GM18873 (cell line): ENCODE measurements at regions not wholly inside any gene's neighbourhood (a gene's known extent, or its start where the extent isn't known, plus 50 kb on each side); places are given as distances from the start of the nearest gene placed in this dataset.
"Not testable (repeated sequence)": the region's sequence is repeated elsewhere in the genome, so short reads cannot be mapped to it uniquely, and the experiment has no call there.

Source experiments
- ATAC-seq: cut with Tn5 transposase; IDR thresholded peaks from one replicate; pipeline ENCODE4 v1.9.1; 2021; ENCODE audit warnings: mild to moderate bottlenecking, moderate library complexity, moderate number of reproducible peaks; ENCODE audit not compliant: unreplicated experiment, low FRiP score

GRCh38 chr13:104937881-104938280 is 1597.6 kb downstream of the EFNB2 start:
- ATAC-seq, result no peak

DNA sequence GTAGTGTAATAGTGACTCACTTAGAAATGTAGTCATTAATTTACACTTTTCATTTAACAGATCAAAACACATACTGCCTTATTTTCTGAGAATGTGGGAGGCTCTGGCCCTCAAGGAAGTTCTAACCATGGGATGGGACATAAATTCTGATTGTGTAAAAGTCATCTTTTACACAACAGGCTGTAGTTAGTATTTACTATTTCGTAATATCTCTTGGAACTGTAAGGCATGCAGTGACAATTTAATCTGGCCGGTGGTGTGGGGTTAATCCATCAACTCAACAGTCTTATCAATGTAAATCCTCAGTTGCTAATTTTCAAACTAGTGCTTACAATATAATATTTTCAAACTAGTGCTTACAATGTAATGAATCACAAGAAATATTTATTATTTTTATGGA is 1599.2 kb downstream of the EFNB2 start:
- no peak for ATAC-seq

- not testable (repeated sequence) for ATAC-seq
These were observed 1614.9 kb downstream of the EFNB2 start for GRCh38 chr13:104920513-104920912.

- ATAC-seq, result no peak
These were observed 1615.4 kb downstream of the EFNB2 start for GRCh38 chr13:104920091-104920490.

DNA sequence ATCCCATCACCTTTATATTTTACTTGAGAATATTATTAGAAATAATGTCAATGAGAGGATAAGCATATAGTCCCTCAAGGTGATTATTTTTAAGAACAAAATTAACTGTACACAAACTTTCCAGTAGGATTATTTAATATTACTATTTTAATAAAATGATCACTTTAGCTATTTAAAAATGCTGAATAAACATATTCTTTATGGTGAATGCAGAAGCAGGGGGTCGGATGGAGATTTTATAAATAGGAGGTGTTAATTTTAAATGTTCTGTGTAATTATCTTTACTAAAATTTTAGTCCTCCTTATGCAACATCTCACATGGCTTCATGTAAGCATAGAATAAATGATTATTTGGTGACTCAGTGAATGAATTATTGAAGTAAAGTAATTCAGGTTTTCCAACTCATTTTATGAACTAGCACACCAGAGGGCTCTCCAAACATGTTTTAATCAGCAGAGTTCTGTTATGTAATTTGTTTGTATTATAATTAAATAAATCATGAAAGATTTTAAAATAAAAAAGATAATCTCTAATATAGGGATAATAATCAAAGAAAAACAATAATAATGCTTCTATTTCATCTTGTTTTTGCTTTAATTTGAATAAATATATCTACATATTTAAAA is 1635.2 kb downstream of the EFNB2 start:
- ATAC-seq, result no peak

DNA sequence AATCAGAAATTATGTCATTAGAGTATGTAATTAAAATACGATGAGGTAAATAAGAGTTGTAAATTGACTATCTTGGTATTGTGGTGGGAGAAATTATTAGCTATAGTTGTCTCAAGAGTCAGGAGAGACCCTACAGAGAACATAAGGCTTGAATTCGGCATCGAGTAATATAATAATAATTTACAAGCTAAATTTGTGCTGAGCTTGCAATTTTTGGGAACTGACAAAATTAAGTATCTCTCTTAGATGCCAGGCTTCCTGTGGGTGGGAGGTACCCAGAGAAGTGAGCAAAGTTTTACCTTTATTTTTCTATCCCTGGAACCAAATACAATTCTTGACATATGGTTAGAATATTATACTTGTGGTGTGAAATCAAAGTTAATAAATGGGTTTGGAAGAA is 1637.0 kb downstream of the EFNB2 start:
- ATAC-seq, result no peak

- ATAC-seq, result no peak
These were observed 1639.9 kb downstream of the EFNB2 start for GRCh38 chr13:104895521-104895920.

- no peak for ATAC-seq
These were observed 1660.3 kb downstream of the EFNB2 start for GRCh38 chr13:104875038-104875754.

GRCh38 chr13:104872153-104872552 is 1663.3 kb downstream of the EFNB2 start:
- no peak for ATAC-seq

- ATAC-seq, result no peak
These were observed 1664.0 kb downstream of the EFNB2 start for GRCh38 chr13:104871456-104871855.

- no peak for ATAC-seq
These were observed 1666.0 kb downstream of the EFNB2 start for GRCh38 chr13:104869501-104869900.

DNA sequence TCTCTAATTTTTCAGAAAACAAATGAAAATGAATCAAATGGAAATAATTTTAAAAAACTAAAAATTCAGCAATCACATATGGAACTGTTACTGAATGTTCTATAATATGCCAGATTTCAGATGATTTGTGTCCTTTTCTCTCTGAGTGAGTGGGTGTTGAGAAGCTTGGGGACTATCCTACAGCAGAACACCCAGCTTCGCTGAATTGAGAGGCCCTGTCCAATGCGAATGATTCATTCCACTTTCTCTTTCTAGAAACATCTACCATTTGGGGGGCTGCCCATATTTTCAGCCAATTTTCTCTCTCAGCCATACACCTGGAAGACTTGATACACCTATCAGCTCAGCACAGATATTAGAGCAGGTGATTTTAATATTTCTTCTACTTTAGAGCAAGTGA is 1666.7 kb downstream of the EFNB2 start:
- no peak for ATAC-seq

GRCh38 chr13:104855581-104855980 is 1679.9 kb downstream of the EFNB2 start:
- ATAC-seq, result no peak

- no peak for ATAC-seq
These were observed 1680.8 kb downstream of the EFNB2 start for GRCh38 chr13:104854698-104855097.

GRCh38 chr13:104854007-104854406 is 1681.5 kb downstream of the EFNB2 start:
- no peak for ATAC-seq

- ATAC-seq, result no peak
These were observed 1687.5 kb downstream of the EFNB2 start for GRCh38 chr13:104847922-104848321.

GRCh38 chr13:104843401-104843800 is 1692.1 kb downstream of the EFNB2 start:
- ATAC-seq, result no peak

- ATAC-seq, result no peak
These were observed 1694.4 kb downstream of the EFNB2 start for GRCh38 chr13:104841110-104841509.

- ATAC-seq, result no peak
These were observed 1697.7 kb downstream of the EFNB2 start for GRCh38 chr13:104837756-104838155.

GRCh38 chr13:104833221-104833620 is 1702.2 kb downstream of the EFNB2 start:
- ATAC-seq, result no peak

GRCh38 chr13:104832231-104832630 is 1703.2 kb downstream of the EFNB2 start:
- ATAC-seq, result no peak

- no peak for ATAC-seq
These were observed 1703.6 kb downstream of the EFNB2 start for GRCh38 chr13:104831831-104832230.
